Chondrocyte (in vitro differentiated cells): ENCODE measurements at regions not wholly inside any gene's neighbourhood (a gene's known extent, or its start where the extent isn't known, plus 50 kb on each side); places are given as distances from the start of the nearest gene placed in this dataset.

Experiments used
- DNase-seq: peaks from one replicate; pipeline ENCODE4 v3.0.0; 2021; ENCODE audit warnings: mixed read lengths, low spot score
- H3K27ac Mint-ChIP-seq: one replicate; pipeline ENCODE4 v1.8.0; 2021; ENCODE audit warnings: mild to moderate bottlenecking, moderate library complexity, mixed read lengths; ENCODE audit not compliant: unreplicated experiment
- H3K27me3 Mint-ChIP-seq: 2 replicates; pipeline ENCODE4 v1.8.0; 2021; ENCODE audit warnings: low read depth, mixed read lengths
- H3K36me3 Mint-ChIP-seq: 2 replicates; pipeline ENCODE4 v1.8.0; 2021; ENCODE audit warnings: low read depth, mixed read lengths
- H3K4me1 Mint-ChIP-seq: 2 replicates; pipeline ENCODE4 v1.8.0; 2021; ENCODE audit warnings: low read depth, mild to moderate bottlenecking, mixed read lengths
- H3K4me3 Mint-ChIP-seq: one replicate; pipeline ENCODE4 v1.8.0; 2021; ENCODE audit warnings: mild to moderate bottlenecking, moderate library complexity, mixed read lengths; ENCODE audit not compliant: unreplicated experiment
- H3K9me3 Mint-ChIP-seq: 2 replicates; pipeline ENCODE4 v1.8.0; 2021; ENCODE audit warnings: low read depth, mixed read lengths
- TF ChIP-seq, protein P1 (sequence below): fragments of 200-600 bp; sonication (generic); IDR thresholded peaks from 2 replicates; pipeline ENCODE4 v1.5.0; 2021; ENCODE audit warnings: antibody characterized with exemption, mild to moderate bottlenecking, moderate library complexity

DNA sequence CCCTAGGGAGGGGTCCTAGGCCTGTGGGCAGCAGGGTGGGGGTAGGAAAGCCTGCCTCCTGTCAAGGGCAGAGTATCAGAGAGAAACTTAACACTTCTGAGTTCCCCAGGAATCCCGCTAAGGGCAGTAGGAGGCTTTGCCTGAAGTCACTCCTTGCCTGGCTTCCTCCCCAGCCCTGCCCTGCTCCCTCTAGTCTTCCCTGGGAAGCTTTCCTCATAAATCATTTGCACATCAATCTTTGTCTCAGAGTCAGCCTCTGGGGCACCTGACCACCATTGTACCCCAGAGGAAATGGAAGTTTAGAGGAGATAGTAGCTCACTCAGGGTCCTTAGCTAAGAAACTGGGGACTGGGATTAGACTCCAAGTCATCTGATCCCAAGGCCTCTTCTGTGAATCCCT is 129.4 kb upstream of the TLE3 start:
- Mint-ChIP-seq H3K4me1 (no peaks in the 10 kb centered on the region), H3K36me3 (peaks cover 7% of the 10 kb centered on the region), H3K4me3 (no peak overlapping the region), H3K27ac (no peak overlapping the region), H3K9me3 (peaks cover 17% of the 10 kb centered on the region), H3K27me3 (peaks cover 22% of the 10 kb centered on the region)
- DNase-seq, result no peak
- TF ChIP-seq, protein P1, sequence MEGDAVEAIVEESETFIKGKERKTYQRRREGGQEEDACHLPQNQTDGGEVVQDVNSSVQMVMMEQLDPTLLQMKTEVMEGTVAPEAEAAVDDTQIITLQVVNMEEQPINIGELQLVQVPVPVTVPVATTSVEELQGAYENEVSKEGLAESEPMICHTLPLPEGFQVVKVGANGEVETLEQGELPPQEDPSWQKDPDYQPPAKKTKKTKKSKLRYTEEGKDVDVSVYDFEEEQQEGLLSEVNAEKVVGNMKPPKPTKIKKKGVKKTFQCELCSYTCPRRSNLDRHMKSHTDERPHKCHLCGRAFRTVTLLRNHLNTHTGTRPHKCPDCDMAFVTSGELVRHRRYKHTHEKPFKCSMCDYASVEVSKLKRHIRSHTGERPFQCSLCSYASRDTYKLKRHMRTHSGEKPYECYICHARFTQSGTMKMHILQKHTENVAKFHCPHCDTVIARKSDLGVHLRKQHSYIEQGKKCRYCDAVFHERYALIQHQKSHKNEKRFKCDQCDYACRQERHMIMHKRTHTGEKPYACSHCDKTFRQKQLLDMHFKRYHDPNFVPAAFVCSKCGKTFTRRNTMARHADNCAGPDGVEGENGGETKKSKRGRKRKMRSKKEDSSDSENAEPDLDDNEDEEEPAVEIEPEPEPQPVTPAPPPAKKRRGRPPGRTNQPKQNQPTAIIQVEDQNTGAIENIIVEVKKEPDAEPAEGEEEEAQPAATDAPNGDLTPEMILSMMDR, result no peak

DNA sequence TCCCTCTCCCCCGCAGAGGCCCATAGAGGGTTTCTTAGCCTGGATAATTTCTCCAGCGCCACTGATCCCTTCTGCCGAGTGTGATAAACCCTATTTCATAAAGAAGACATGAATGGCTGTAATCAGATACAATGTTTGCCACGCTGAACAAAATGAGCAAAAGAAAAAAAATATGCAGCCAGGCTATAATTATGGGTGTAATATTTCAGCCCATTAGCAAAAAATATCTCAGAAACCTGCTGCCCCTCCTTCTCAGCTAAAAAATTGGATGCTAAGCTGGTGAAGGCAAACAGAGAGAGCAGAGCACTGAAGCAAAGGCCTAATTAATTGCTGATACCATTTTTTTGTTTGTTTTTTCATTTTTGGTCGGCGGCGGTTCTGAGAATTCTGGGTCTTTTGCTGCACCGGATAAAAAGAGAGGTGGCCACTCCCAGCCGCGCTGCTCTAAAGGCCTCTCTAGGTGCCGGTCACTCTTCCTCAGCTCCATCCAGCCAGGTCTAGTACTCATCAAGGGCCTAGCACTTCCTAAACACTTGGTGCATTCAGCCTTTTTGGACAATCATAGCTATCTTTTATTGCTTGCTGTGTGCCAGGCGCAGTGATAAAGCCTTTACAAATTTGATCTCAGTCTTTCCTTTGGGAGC is 128.7 kb upstream of the TLE3 start:
- Mint-ChIP-seq H3K27me3 (peaks cover 22% of the 10 kb centered on the region), H3K4me1 (no peaks in the 10 kb centered on the region), H3K36me3 (peaks cover 1% of the 10 kb centered on the region), H3K27ac (no peak overlapping the region), H3K9me3 (peaks cover 10% of the 10 kb centered on the region), H3K4me3 (no peak overlapping the region)
- TF ChIP-seq, protein P1, result no peak
- no peak for DNase-seq

DNA sequence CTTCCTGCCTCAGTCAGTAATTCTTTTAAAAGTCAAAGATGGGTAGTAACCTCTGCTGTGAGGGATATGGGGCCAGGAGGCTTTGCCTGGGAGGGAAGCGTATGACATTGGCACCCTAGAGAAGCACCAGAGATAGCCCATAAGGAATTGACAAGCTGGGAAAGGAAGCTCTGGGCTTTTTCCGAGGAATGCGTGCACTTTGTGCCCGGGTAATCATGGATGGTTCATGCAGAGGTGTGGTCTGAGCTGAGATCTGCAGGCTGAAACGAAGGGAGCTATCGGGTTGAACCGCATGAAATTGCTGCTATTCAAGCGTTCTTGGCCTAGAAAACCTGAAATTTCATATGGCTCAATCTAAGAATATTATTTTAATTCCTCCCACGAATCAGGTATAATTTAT is 127.7 kb upstream of the TLE3 start:
- Mint-ChIP-seq H3K9me3 (peaks cover 9% of the 10 kb centered on the region), H3K36me3 (no peaks in the 10 kb centered on the region), H3K4me3 (no peak overlapping the region), H3K4me1 (no peaks in the 10 kb centered on the region), H3K27me3 (peaks cover 22% of the 10 kb centered on the region), H3K27ac (no peak overlapping the region)
- TF ChIP-seq, protein P1, result no peak
- no peak for DNase-seq

DNA sequence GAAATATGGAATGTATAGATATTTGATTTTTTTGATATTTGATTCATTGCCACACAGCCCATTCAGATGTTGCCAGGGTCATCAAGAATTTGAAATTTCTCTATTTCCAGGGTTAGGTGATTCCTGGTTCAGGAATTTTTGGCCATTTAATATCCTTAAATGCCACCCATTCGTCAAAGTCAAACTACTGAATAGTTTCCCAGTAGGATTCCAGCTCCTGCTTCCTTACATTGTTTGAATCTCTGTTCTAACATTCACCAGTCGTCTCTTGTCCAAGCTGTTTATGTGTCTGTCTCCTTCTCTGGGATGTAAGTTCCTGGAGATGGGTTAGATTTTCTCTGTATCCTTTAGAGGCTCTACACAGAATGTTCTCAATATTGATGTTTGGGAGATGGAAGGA is 124.9 kb upstream of the TLE3 start:
- Mint-ChIP-seq H3K27me3 (peaks cover 33% of the 10 kb centered on the region), H3K27ac (no peak overlapping the region), H3K4me1 (no peaks in the 10 kb centered on the region), H3K36me3 (peaks cover 1% of the 10 kb centered on the region), H3K9me3 (no peaks in the 10 kb centered on the region), H3K4me3 (no peak overlapping the region)
- DNase-seq, result no peak
- TF ChIP-seq, protein P1, result no peak

DNA sequence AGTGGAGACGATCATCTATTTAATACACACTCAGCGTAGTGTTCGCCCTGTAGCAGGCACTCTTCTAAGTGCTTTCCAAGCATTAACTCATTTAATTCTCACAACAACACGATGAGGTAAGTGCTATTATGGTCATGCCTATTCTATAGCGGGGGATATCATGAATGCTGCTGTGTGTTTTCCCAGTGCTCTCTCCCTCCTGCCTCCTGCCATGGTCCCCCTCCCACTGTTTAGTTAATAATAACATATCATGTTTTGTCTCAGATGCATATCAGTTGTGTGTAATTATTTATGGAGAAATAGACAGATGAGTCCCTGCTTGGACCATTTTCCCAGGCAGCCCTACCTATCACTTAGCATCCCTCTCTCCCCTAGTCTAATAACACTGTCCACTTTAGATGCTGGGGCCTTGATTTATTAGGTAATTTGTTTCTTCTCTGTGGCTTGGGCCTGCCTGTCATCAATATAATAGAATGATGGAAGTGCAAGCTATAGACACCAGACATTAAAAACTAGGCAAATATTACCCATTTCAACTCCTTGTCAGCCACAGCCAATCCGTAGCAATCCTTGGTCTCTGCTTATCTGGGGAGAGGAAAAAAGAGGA is 122.9 kb upstream of the TLE3 start:
- Mint-ChIP-seq H3K27ac (no peak overlapping the region), H3K4me3 (no peak overlapping the region), H3K27me3 (peaks cover 33% of the 10 kb centered on the region), H3K9me3 (no peaks in the 10 kb centered on the region), H3K4me1 (no peaks in the 10 kb centered on the region), H3K36me3 (peaks cover 1% of the 10 kb centered on the region)
- TF ChIP-seq, protein P1, result no peak
- no peak for DNase-seq
